ENCODE measurements at regions not wholly inside any gene's neighbourhood (a gene's known extent, or its start where the extent isn't known, plus 50 kb on each side); places are given as distances from the start of the nearest gene placed in this dataset.
A peak's percentile ranks its signal among the peaks of the same experiment; 100 is the strongest.

GRCh38 chr16:51573191-51573590, 422.1 kb upstream of the SALL1 start:
- ATAC-seq = no peak
- TF ChIP-seq SNAI2 (CRISPR knock-in tag; IDR thresholded peaks at IDR 0.05) = no peak
- no peak for TF ChIP-seq ZNF8 (CRISPR knock-in tag; IDR thresholded peaks at IDR 0.05)
- TF ChIP-seq CREB5 (CRISPR knock-in tag; IDR thresholded peaks at IDR 0.05; ENCODE audit: low read depth) = no peak
- no peak for TF ChIP-seq ZNF70 (CRISPR knock-in tag; IDR thresholded peaks at IDR 0.05)
- TF ChIP-seq TCF4 (CRISPR knock-in tag; IDR thresholded peaks at IDR 0.05; ENCODE audit: borderline replicate concordance) = no peak
- no peak for TF ChIP-seq BACH2 (CRISPR knock-in tag; IDR thresholded peaks at IDR 0.05; ENCODE audit: borderline replicate concordance)
- no peak for TF ChIP-seq TOX (CRISPR knock-in tag; IDR thresholded peaks at IDR 0.05; ENCODE audit: borderline replicate concordance)
- TF ChIP-seq TSHZ2 (CRISPR knock-in tag; IDR thresholded peaks at IDR 0.05) = no peak
- no peak for TF ChIP-seq ARNTL (CRISPR knock-in tag; IDR thresholded peaks at IDR 0.05; ENCODE audit: borderline replicate concordance, low read depth)
- TF ChIP-seq POU6F1 (CRISPR knock-in tag; IDR thresholded peaks at IDR 0.05; ENCODE audit: borderline replicate concordance, low read depth) = no peak
- no peak for TF ChIP-seq CSRNP3 (CRISPR knock-in tag; IDR thresholded peaks at IDR 0.05)
- TF ChIP-seq ZFP3 (CRISPR knock-in tag; IDR thresholded peaks at IDR 0.05) = no peak
- TF ChIP-seq PPARA (CRISPR knock-in tag; IDR thresholded peaks at IDR 0.05; ENCODE audit: borderline replicate concordance) = no peak
- no peak for TF ChIP-seq OSR1 (CRISPR knock-in tag; IDR thresholded peaks at IDR 0.05)
- TF ChIP-seq CSDC2 (CRISPR knock-in tag; IDR thresholded peaks at IDR 0.05) = no peak
- no peak for TF ChIP-seq ZC3H10 (CRISPR knock-in tag; IDR thresholded peaks at IDR 0.05)
- TF ChIP-seq GLIS3 (CRISPR knock-in tag; IDR thresholded peaks at IDR 0.05) = no peak
- TF ChIP-seq ESRRG (CRISPR knock-in tag; IDR thresholded peaks at IDR 0.05) = no peak
- no peak for TF ChIP-seq ZFP30 (CRISPR knock-in tag; IDR thresholded peaks at IDR 0.05)
- no peak for TF ChIP-seq PATZ1 (CRISPR knock-in tag; IDR thresholded peaks at IDR 0.05; ENCODE audit: borderline replicate concordance)

- ATAC-seq = peak; percentile 54; the same call in 2 of the 3 replicates
- TF ChIP-seq TCF4 (CRISPR knock-in tag; IDR thresholded peaks at IDR 0.05; ENCODE audit: borderline replicate concordance) = no peak
- no peak for TF ChIP-seq CSDC2 (CRISPR knock-in tag; IDR thresholded peaks at IDR 0.05)
- no peak for TF ChIP-seq ZC3H10 (CRISPR knock-in tag; IDR thresholded peaks at IDR 0.05)
- TF ChIP-seq SNAI2 (CRISPR knock-in tag; IDR thresholded peaks at IDR 0.05) = no peak
- TF ChIP-seq POU6F1 (CRISPR knock-in tag; IDR thresholded peaks at IDR 0.05; ENCODE audit: borderline replicate concordance, low read depth) = no peak
- TF ChIP-seq CREB5 (CRISPR knock-in tag; IDR thresholded peaks at IDR 0.05; ENCODE audit: low read depth) = no peak
- TF ChIP-seq TSHZ2 (CRISPR knock-in tag; IDR thresholded peaks at IDR 0.05) = no peak
- no peak for TF ChIP-seq ARNTL (CRISPR knock-in tag; IDR thresholded peaks at IDR 0.05; ENCODE audit: borderline replicate concordance, low read depth)
- no peak for TF ChIP-seq RARB (CRISPR knock-in tag; IDR thresholded peaks at IDR 0.05)
- no peak for TF ChIP-seq ESRRG (CRISPR knock-in tag; IDR thresholded peaks at IDR 0.05)
- no peak for TF ChIP-seq ZNF70 (CRISPR knock-in tag; IDR thresholded peaks at IDR 0.05)
- no peak for TF ChIP-seq ZNF565 (CRISPR knock-in tag; conservative IDR thresholded peaks at IDR 0.05; ENCODE audit: low read depth)
- TF ChIP-seq BACH2 (CRISPR knock-in tag; IDR thresholded peaks at IDR 0.05; ENCODE audit: borderline replicate concordance) = no peak
- TF ChIP-seq OSR1 (CRISPR knock-in tag; IDR thresholded peaks at IDR 0.05) = no peak
- TF ChIP-seq TOX (CRISPR knock-in tag; IDR thresholded peaks at IDR 0.05; ENCODE audit: borderline replicate concordance) = no peak
Observed at GRCh38 chr16:51569203-51569931, 418.3 kb upstream of the SALL1 start.
